ENCODE measurements at regions not wholly inside any gene's neighbourhood (a gene's known extent, or its start where the extent isn't known, plus 50 kb on each side); places are given as distances from the start of the nearest gene placed in this dataset.

GRCh38 chr14:101169267-101169666 lies 265.7 kb upstream of the RTL1 start:
- no peak overlapping the region for H3K27ac ChIP-seq
- H4K20me1 ChIP-seq, result no peaks in the 10 kb centered on the region
- no peak for TF ChIP-seq Cebpa-rat (IDR thresholded peaks at IDR 0.05)
- no peaks in the 10 kb centered on the region for H3K27me3 ChIP-seq
- no peaks in the 10 kb centered on the region for H3K36me3 ChIP-seq
- no peak overlapping the region for H3K4me2 ChIP-seq
- H3K4me3 ChIP-seq, result no peak overlapping the region
- H3K4me1 ChIP-seq, result no peaks in the 10 kb centered on the region
- H3K9ac ChIP-seq, result no peak overlapping the region
- peaks cover 36% of the 10 kb centered on the region for H3K9me3 ChIP-seq

DNA sequence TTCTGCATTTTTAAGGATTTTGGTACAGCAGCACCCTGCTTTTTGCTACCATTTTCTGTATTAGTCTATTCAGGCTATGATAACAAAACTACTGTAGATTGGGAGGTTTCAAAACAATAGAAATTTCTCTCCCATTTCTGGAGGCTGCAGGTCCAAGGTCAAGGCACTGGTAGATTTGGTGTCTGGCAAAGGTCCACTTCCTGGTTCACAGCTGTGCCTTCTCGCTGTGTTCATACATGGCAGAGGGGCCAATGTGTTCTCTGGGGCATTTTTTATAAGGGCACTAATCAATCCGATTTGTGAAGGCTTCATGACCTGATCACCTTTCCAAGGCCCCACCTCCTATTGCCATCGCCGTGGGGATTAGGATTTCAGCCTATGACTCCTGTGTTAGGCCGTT lies 268.1 kb upstream of the RTL1 start:
- Histone ChIP-seq H3K27ac (no peak overlapping the region), H3K36me3 (no peaks in the 10 kb centered on the region), H3K4me3 (no peak overlapping the region), H4K20me1 (no peaks in the 10 kb centered on the region), H3K4me1 (no peaks in the 10 kb centered on the region), H3K27me3 (no peaks in the 10 kb centered on the region), H3K9ac (no peak overlapping the region), H3K9me3 (peaks cover 29% of the 10 kb centered on the region), H3K4me2 (no peak overlapping the region)
- no peak for TF ChIP-seq Cebpa-rat (IDR thresholded peaks at IDR 0.05)

GRCh38 chr14:101173698-101174521 lies 270.4 kb upstream of the RTL1 start:
- no peak for TF ChIP-seq Cebpa-rat (IDR thresholded peaks at IDR 0.05)
- Histone ChIP-seq H3K4me1 (no peaks in the 10 kb centered on the region), H3K27ac (peak overlapping the region; percentile 26; the same call in 1 of the 2 replicates), H3K27me3 (no peaks in the 10 kb centered on the region), H3K4me2 (no peak overlapping the region), H4K20me1 (no peaks in the 10 kb centered on the region), H3K4me3 (no peak overlapping the region), H3K9me3 (peaks cover 22% of the 10 kb centered on the region), H3K9ac (no peak overlapping the region), H3K36me3 (no peaks in the 10 kb centered on the region)

DNA sequence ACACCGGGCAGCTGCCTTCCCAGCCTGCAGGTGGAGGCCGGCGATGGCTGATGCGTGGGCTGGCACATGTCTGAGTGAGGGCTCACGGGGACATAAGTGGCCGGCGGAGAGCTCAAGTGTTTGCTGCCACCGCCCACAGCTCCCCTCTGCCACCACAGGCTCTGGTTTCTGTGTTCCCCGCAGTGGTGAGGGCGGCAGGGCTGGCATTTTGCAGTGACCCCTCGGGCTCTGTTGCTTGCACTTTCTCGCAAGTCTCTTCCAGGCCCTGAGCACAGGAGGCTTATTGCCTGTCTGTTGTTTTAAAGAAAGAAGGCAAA lies 271.0 kb upstream of the RTL1 start:
- Histone ChIP-seq H3K27ac (peak overlapping the region; percentile 26; the same call in 1 of the 2 replicates), H3K9ac (no peak overlapping the region)
- TF ChIP-seq Cebpa-rat (IDR thresholded peaks at IDR 0.05), result no peak

GRCh38 chr14:101174980-101175606 lies 271.6 kb upstream of the RTL1 start:
- Histone ChIP-seq H4K20me1 (no peaks in the 10 kb centered on the region), H3K9ac (no peak overlapping the region), H3K4me2 (no peak overlapping the region), H3K36me3 (no peaks in the 10 kb centered on the region), H3K4me1 (no peaks in the 10 kb centered on the region), H3K27me3 (no peaks in the 10 kb centered on the region), H3K9me3 (peaks cover 16% of the 10 kb centered on the region; the same call in 1 of the 2 replicates), H3K4me3 (no peak overlapping the region), H3K27ac (peak overlapping the region; percentile 26; the same call in 1 of the 2 replicates)
- TF ChIP-seq Cebpa-rat (IDR thresholded peaks at IDR 0.05), result no peak

More for the DNA sequence above, 271.0 kb upstream of the RTL1 start:
- no peaks in the 10 kb centered on the region for H3K36me3 ChIP-seq
- no peaks in the 10 kb centered on the region for H3K4me1 ChIP-seq
- H4K20me1 ChIP-seq, result no peaks in the 10 kb centered on the region
- no peak overlapping the region for H3K4me2 ChIP-seq
- no peaks in the 10 kb centered on the region for H3K27me3 ChIP-seq
- no peak overlapping the region for H3K4me3 ChIP-seq
- H3K9me3 ChIP-seq, result peaks cover 17% of the 10 kb centered on the region; the same call in 1 of the 2 replicates

DNA sequence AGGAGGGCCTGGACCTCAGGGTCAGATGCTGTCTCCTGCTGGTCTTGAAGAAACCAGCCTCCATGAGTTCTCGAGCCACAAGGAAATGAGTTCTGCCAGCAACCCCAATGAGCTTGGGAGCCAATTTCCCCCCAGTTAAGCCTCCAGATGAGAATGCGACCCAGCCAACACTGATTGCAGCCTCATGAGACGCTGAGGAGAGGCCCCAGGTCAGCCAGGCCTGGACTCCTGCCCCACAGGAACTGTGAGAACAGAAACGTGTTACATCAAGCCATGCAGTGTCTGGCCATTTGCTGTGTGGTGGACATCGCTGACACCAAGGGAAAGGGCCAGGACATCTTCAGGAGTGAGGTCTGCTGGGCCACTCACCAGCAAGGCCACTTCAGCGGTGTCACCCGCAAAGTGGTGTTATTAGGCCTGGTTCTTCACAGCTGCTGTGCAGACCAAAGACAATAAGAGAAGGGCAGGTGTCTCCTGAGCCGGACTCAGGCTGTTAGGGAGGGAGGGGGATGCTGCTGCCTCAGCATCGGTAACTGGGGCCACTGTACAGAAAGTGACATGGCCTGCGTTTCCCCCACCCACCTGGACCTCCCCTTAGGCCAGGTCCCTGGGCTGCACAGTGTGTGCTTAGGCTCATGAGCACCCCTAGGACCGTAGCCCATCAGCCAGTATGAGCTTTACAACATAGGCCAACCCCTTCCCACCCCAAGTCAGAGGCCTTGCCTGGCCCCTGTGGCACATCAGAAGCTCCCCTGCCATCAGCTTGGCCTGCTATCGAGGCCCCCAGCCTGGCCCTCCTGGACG lies 272.4 kb upstream of the RTL1 start:
- no peak overlapping the region for H3K4me2 ChIP-seq
- H3K4me3 ChIP-seq, result no peak overlapping the region
- no peak for TF ChIP-seq Cebpa-rat (IDR thresholded peaks at IDR 0.05)
- H4K20me1 ChIP-seq, result no peaks in the 10 kb centered on the region
- no peak overlapping the region for H3K9ac ChIP-seq
- H3K27ac ChIP-seq, result no peak overlapping the region
- no peaks in the 10 kb centered on the region for H3K27me3 ChIP-seq
- no peaks in the 10 kb centered on the region for H3K4me1 ChIP-seq
- H3K9me3 ChIP-seq, result peaks cover 9% of the 10 kb centered on the region; the same call in 1 of the 2 replicates
- H3K36me3 ChIP-seq, result no peaks in the 10 kb centered on the region

DNA sequence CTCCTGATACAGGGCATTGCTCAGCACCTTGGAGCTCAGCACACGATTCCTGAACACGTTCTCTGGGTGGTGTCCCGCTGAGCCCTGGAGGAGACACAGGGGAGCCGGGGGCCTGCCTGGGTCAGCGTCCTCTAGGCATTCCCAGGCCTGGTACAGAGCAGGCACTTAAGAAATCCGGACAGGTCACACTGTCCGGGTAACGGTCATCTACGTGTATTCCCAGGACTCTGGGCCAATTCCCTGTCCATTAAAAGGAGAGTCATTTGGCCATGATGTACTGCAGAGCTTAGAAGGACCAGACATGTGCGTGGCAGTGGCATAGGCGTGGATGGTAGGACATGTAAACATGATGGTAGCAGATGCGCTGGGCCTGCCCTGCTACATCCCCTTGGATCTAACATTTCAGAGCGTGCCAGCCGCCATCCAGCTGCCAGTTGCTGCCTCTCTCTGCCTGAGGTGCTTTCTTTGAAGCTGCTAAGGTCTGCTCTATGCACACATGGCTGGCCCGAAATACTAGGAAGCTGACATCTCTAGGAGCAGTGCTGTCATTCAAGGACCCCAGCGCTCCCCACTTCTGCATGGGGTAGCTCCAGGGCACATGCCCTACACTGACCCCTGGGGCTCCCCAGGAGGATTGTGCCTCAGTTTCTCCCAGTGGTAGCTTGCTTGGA lies 273.1 kb upstream of the RTL1 start:
- no peak overlapping the region for H3K9ac ChIP-seq

GRCh38 chr14:101177301-101177971 lies 273.9 kb upstream of the RTL1 start:
- no peaks in the 10 kb centered on the region for H3K27me3 ChIP-seq
- no peaks in the 10 kb centered on the region for H3K36me3 ChIP-seq
- peaks cover 6% of the 10 kb centered on the region for H3K9me3 ChIP-seq
- no peaks in the 10 kb centered on the region for H4K20me1 ChIP-seq
- no peak overlapping the region for H3K4me2 ChIP-seq
- H3K27ac ChIP-seq, result no peak overlapping the region
- H3K4me1 ChIP-seq, result peaks cover 6% of the 10 kb centered on the region
- TF ChIP-seq Cebpa-rat (IDR thresholded peaks at IDR 0.05), result no peak
- H3K9ac ChIP-seq, result no peak overlapping the region
- no peak overlapping the region for H3K4me3 ChIP-seq

More for the DNA sequence above, 273.1 kb upstream of the RTL1 start:
- Histone ChIP-seq H3K4me2 (no peak overlapping the region), H3K4me3 (no peak overlapping the region), H3K27ac (no peak overlapping the region), H3K36me3 (no peaks in the 10 kb centered on the region), H3K9me3 (peaks cover 3% of the 10 kb centered on the region; the same call in 1 of the 2 replicates), H3K27me3 (no peaks in the 10 kb centered on the region), H4K20me1 (no peaks in the 10 kb centered on the region), H3K4me1 (peaks cover 4% of the 10 kb centered on the region)
- TF ChIP-seq Cebpa-rat (IDR thresholded peaks at IDR 0.05), result no peak
